Gastroesophageal sphincter (tissue), 3 donors: ENCODE measurements at regions not wholly inside any gene's neighbourhood (a gene's known extent, or its start where the extent isn't known, plus 50 kb on each side); places are given as distances from the start of the nearest gene placed in this dataset.
"Not testable (repeated sequence)": the region's sequence is repeated elsewhere in the genome, so short reads cannot be mapped to it uniquely, and the experiment has no call there.

Experiments
- CTCF ChIP-seq, 4 experiments: fragments of 200-600 bp in 2 of 4; fragments of 450-650 bp in 2 of 4; sonication (generic) in 1 of 4; IDR thresholded peaks; one replicate each; pipeline ENCODE4 v1.5.1; 2017 to 2019; ENCODE audit warnings: antibody characterized with exemption in 4 of 4, mild to moderate bottlenecking in 2 of 4, moderate library complexity in 2 of 4
- EP300 ChIP-seq: sonication (generic); formaldehyde crosslinking; IDR thresholded peaks from one replicate; pipeline ENCODE4 v1.6.1; 2017; ENCODE audit warnings: antibody characterized with exemption, mild to moderate bottlenecking

- TF ChIP-seq CTCF (IDR thresholded peaks at IDR 0.05); EP300: not testable (repeated sequence)
Observed at GRCh38 chrX:63173841-63174718, 177.1 kb downstream of the SPIN4 start.
